WTC11 (cell line): ENCODE measurements at regions not wholly inside any gene's neighbourhood (a gene's known extent, or its start where the extent isn't known, plus 50 kb on each side); places are given as distances from the start of the nearest gene placed in this dataset.

Experiments used
- ATAC-seq: fragments of 200-7000 bp; cut with Tn5 transposase; 2 replicates; pipeline ENCODE4 v1.10.0; 2021; ENCODE audit warnings: mild to moderate bottlenecking, moderate library complexity
- CTCF ChIA-PET: fragments of 300-600 bp; sonication (Branson Sonifier 250); formaldehyde crosslinking; loops from one replicate; lab custom pipeline; 2021; ENCODE audit warnings: antibody characterized with exemption; lab: Charles Lee
- POLR2A ChIA-PET: fragments of 350-600 bp; sonication (Branson Sonifier 250); formaldehyde crosslinking; loops from one replicate; lab custom pipeline; 2021; ENCODE audit warnings: antibody characterized with exemption; lab: Charles Lee
- DNase-seq: peaks from one replicate; pipeline ENCODE4 v3.0.0; 2021; ENCODE audit warnings: low spot score
- H3K27ac Mint-ChIP-seq: 2 replicates; pipeline ENCODE4 v1.8.0; 2021; ENCODE audit warnings: mixed read lengths
- H3K27me3 Mint-ChIP-seq: 2 replicates; pipeline ENCODE4 v1.8.0; 2021; ENCODE audit warnings: low read depth, mild to moderate bottlenecking, moderate library complexity, mixed read lengths
- H3K36me3 Mint-ChIP-seq: 2 replicates; pipeline ENCODE4 v1.8.0; 2021; ENCODE audit warnings: mixed read lengths
- H3K4me1 Mint-ChIP-seq: 2 replicates; pipeline ENCODE4 v1.8.0; 2022; ENCODE audit warnings: mixed read lengths
- H3K4me3 Mint-ChIP-seq: 2 replicates; pipeline ENCODE4 v1.8.0; 2021; ENCODE audit warnings: mild to moderate bottlenecking, moderate library complexity, mixed read lengths
- H3K9me3 Mint-ChIP-seq: 2 replicates; pipeline ENCODE4 v1.8.0; 2021; ENCODE audit warnings: mixed read lengths
- CREB1 ChIP-seq: sonication (generic); formaldehyde crosslinking; IDR thresholded peaks from 2 replicates; pipeline ENCODE4 v1.8.0; 2023; ENCODE audit warnings: mild to moderate bottlenecking, missing genetic modification reagents
- FOXK1 ChIP-seq: sonication (generic); formaldehyde crosslinking; IDR thresholded peaks from 2 replicates; pipeline ENCODE4 v1.8.0; 2022; ENCODE audit warnings: mild to moderate bottlenecking, moderate library complexity, missing genetic modification reagents
- FOXP1 ChIP-seq: sonication (generic); formaldehyde crosslinking; IDR thresholded peaks from 2 replicates; pipeline ENCODE4 v1.8.0; 2022; ENCODE audit warnings: missing genetic modification reagents, mild to moderate bottlenecking, moderate library complexity, borderline replicate concordance
- GABPB1 ChIP-seq: sonication (generic); formaldehyde crosslinking; IDR thresholded peaks from 2 replicates; pipeline ENCODE4 v1.8.1; 2023; ENCODE audit warnings: mild to moderate bottlenecking, missing genetic modification reagents
- JUN ChIP-seq: sonication (generic); formaldehyde crosslinking; IDR thresholded peaks from 2 replicates; pipeline ENCODE4 v1.8.0; 2023; ENCODE audit warnings: mild to moderate bottlenecking, missing genetic modification reagents
- KAT7 ChIP-seq: sonication (generic); formaldehyde crosslinking; IDR thresholded peaks from 2 replicates; pipeline ENCODE4 v1.8.1; 2023; ENCODE audit warnings: missing genetic modification reagents, mild to moderate bottlenecking, borderline replicate concordance
- SP1 ChIP-seq: sonication (generic); formaldehyde crosslinking; conservative IDR thresholded peaks from 2 replicates; pipeline ENCODE4 v1.8.1; 2022; ENCODE audit warnings: missing genetic modification reagents
- ZNF219 ChIP-seq: sonication (generic); formaldehyde crosslinking; IDR thresholded peaks from 2 replicates; pipeline ENCODE4 v1.8.0; 2023; ENCODE audit warnings: missing genetic modification reagents, mild to moderate bottlenecking, borderline replicate concordance
- ZNF263 ChIP-seq: sonication (generic); formaldehyde crosslinking; IDR thresholded peaks from 2 replicates; pipeline ENCODE4 v1.8.1; 2022; ENCODE audit warnings: low read depth, mild to moderate bottlenecking, moderate library complexity, missing genetic modification reagents
- ZNF671 ChIP-seq: fragments of 250-450 bp; sonication (Bioruptor Pico); IDR thresholded peaks from 2 replicates; pipeline ENCODE4 v1.8.0; 2021; ENCODE audit warnings: mild to moderate bottlenecking
- TF ChIP-seq, protein P1 (sequence below): sonication (generic); formaldehyde crosslinking; IDR thresholded peaks from 2 replicates; pipeline ENCODE4 v1.8.0; 2023; ENCODE audit warnings: missing genetic modification reagents, mild to moderate bottlenecking, borderline replicate concordance
- TF ChIP-seq, protein P2 (sequence below): sonication (generic); formaldehyde crosslinking; IDR thresholded peaks from 2 replicates; pipeline ENCODE4 v1.8.0; 2022; ENCODE audit warnings: mild to moderate bottlenecking, missing genetic modification reagents
- TF ChIP-seq, protein P3 (sequence below): fragments of 250-450 bp; sonication (Bioruptor Pico); IDR thresholded peaks from 2 replicates; pipeline ENCODE4 v1.8.0; 2021; ENCODE audit warnings: mild to moderate bottlenecking
- TF ChIP-seq, protein P4 (sequence below): sonication (generic); formaldehyde crosslinking; conservative IDR thresholded peaks from 2 replicates; pipeline ENCODE4 v1.8.1; 2023; ENCODE audit warnings: mild to moderate bottlenecking, low read depth, missing genetic modification reagents, moderate library complexity
- TF ChIP-seq, protein P5 (sequence below): sonication (generic); formaldehyde crosslinking; IDR thresholded peaks from 2 replicates; pipeline ENCODE4 v1.8.1; 2022; ENCODE audit warnings: mild to moderate bottlenecking, missing genetic modification reagents, moderate library complexity, borderline replicate concordance

DNA sequence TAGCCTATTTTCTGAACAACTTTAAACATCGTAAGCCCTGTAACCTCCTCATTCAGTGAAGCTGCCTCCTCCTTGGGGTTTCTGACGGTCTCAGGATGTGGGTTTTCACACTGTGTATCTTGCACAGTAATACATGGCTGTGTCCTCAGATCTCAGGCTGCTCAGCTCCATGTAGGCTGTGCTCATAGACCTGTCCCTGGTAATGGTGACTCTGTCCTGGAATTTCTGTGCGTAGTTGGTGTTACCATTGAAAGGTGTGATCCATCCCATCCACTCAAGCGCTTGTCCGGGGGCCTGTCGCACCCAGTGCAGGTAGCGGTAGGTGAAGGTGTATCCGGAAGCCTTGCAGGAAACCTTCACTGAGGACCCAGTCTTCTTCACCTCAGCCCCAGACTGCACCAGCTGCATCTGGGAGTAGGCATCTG, 980.5 kb downstream of the TMEM121 start:
- Mint-ChIP-seq H3K9me3 (peaks cover 93% of the 10 kb centered on the region), H3K27me3 (peaks cover 7% of the 10 kb centered on the region)
- CTCF ChIA-PET, result no interaction called here
- TF ChIP-seq CREB1, result no peak
- TF ChIP-seq FOXK1 (CRISPR knock-in tag), result no peak
- no peak for TF ChIP-seq SP1
- TF ChIP-seq ZNF671, result no peak
- TF ChIP-seq FOXP1 (CRISPR knock-in tag), result no peak
- no peak for TF ChIP-seq ZNF219 (CRISPR knock-in tag)
- TF ChIP-seq, protein P1, sequence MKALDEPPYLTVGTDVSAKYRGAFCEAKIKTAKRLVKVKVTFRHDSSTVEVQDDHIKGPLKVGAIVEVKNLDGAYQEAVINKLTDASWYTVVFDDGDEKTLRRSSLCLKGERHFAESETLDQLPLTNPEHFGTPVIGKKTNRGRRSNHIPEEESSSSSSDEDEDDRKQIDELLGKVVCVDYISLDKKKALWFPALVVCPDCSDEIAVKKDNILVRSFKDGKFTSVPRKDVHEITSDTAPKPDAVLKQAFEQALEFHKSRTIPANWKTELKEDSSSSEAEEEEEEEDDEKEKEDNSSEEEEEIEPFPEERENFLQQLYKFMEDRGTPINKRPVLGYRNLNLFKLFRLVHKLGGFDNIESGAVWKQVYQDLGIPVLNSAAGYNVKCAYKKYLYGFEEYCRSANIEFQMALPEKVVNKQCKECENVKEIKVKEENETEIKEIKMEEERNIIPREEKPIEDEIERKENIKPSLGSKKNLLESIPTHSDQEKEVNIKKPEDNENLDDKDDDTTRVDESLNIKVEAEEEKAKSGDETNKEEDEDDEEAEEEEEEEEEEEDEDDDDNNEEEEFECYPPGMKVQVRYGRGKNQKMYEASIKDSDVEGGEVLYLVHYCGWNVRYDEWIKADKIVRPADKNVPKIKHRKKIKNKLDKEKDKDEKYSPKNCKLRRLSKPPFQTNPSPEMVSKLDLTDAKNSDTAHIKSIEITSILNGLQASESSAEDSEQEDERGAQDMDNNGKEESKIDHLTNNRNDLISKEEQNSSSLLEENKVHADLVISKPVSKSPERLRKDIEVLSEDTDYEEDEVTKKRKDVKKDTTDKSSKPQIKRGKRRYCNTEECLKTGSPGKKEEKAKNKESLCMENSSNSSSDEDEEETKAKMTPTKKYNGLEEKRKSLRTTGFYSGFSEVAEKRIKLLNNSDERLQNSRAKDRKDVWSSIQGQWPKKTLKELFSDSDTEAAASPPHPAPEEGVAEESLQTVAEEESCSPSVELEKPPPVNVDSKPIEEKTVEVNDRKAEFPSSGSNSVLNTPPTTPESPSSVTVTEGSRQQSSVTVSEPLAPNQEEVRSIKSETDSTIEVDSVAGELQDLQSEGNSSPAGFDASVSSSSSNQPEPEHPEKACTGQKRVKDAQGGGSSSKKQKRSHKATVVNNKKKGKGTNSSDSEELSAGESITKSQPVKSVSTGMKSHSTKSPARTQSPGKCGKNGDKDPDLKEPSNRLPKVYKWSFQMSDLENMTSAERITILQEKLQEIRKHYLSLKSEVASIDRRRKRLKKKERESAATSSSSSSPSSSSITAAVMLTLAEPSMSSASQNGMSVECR, result no peak
- no peak for TF ChIP-seq JUN (CRISPR knock-in tag)
- TF ChIP-seq, protein P2, sequence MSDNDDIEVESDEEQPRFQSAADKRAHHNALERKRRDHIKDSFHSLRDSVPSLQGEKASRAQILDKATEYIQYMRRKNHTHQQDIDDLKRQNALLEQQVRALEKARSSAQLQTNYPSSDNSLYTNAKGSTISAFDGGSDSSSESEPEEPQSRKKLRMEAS (CRISPR knock-in tag), result no peak
- no peak for TF ChIP-seq GABPB1 (CRISPR knock-in tag)
- TF ChIP-seq, protein P3, sequence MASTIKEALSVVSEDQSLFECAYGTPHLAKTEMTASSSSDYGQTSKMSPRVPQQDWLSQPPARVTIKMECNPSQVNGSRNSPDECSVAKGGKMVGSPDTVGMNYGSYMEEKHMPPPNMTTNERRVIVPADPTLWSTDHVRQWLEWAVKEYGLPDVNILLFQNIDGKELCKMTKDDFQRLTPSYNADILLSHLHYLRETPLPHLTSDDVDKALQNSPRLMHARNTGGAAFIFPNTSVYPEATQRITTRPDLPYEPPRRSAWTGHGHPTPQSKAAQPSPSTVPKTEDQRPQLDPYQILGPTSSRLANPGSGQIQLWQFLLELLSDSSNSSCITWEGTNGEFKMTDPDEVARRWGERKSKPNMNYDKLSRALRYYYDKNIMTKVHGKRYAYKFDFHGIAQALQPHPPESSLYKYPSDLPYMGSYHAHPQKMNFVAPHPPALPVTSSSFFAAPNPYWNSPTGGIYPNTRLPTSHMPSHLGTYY (CRISPR knock-in tag), result no peak
- TF ChIP-seq, protein P4, sequence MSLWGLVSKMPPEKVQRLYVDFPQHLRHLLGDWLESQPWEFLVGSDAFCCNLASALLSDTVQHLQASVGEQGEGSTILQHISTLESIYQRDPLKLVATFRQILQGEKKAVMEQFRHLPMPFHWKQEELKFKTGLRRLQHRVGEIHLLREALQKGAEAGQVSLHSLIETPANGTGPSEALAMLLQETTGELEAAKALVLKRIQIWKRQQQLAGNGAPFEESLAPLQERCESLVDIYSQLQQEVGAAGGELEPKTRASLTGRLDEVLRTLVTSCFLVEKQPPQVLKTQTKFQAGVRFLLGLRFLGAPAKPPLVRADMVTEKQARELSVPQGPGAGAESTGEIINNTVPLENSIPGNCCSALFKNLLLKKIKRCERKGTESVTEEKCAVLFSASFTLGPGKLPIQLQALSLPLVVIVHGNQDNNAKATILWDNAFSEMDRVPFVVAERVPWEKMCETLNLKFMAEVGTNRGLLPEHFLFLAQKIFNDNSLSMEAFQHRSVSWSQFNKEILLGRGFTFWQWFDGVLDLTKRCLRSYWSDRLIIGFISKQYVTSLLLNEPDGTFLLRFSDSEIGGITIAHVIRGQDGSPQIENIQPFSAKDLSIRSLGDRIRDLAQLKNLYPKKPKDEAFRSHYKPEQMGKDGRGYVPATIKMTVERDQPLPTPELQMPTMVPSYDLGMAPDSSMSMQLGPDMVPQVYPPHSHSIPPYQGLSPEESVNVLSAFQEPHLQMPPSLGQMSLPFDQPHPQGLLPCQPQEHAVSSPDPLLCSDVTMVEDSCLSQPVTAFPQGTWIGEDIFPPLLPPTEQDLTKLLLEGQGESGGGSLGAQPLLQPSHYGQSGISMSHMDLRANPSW, result no peak
- TF ChIP-seq ZNF263 (CRISPR knock-in tag), result no peak
- TF ChIP-seq, all 79 proteins: peak for 0
- H3K36me3 Mint-ChIP-seq, result peaks cover 84% of the 10 kb centered on the region
- ATAC-seq (no peak), DNase-seq (no peak)
- no peak overlapping the region for H3K27ac Mint-ChIP-seq
- no peaks in the 10 kb centered on the region for H3K4me1 Mint-ChIP-seq
- H3K4me3 Mint-ChIP-seq, result no peak overlapping the region
- POLR2A ChIA-PET, result no interaction called here

DNA sequence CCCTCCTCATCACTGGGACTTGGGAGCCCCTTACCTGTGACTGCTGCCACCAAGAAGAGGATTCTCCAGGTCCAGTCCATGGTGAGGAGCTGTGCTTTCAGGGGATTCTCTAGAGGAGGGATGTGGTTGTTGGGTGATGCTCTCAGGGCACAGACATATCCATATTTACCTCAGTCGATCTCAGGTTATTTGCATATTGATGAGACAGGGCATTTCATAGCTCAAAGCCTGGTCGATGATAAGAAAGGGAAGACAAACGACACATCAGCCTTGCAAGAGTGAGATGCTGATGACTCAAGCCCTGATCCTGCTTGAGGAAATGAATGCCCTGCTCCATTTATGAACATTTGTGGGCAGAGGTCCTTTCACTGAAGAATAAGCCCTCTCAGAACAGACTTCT, 981.0 kb downstream of the TMEM121 start:
- TF ChIP-seq KAT7 (CRISPR knock-in tag), result no peak
- TF ChIP-seq, protein P5, sequence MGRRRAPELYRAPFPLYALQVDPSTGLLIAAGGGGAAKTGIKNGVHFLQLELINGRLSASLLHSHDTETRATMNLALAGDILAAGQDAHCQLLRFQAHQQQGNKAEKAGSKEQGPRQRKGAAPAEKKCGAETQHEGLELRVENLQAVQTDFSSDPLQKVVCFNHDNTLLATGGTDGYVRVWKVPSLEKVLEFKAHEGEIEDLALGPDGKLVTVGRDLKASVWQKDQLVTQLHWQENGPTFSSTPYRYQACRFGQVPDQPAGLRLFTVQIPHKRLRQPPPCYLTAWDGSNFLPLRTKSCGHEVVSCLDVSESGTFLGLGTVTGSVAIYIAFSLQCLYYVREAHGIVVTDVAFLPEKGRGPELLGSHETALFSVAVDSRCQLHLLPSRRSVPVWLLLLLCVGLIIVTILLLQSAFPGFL, result no peak
- Mint-ChIP-seq H3K27me3 (peaks cover 4% of the 10 kb centered on the region), H3K4me1 (no peaks in the 10 kb centered on the region), H3K36me3 (peaks cover 84% of the 10 kb centered on the region), H3K4me3 (no peak overlapping the region), H3K27ac (no peak overlapping the region), H3K9me3 (peaks cover 93% of the 10 kb centered on the region)
- POLR2A ChIA-PET, result no interaction called here
- no peak for DNase-seq
- CTCF ChIA-PET, result no interaction called here
- no peak for ATAC-seq
